BJ (cell line): ENCODE measurements at regions not wholly inside any gene's neighbourhood (a gene's known extent, or its start where the extent isn't known, plus 50 kb on each side); places are given as distances from the start of the nearest gene placed in this dataset.
"Not testable (repeated sequence)": the region's sequence is repeated elsewhere in the genome, so short reads cannot be mapped to it uniquely, and the experiment has no call there.

Experiments
- CTCF ChIA-PET: fragments of 350-600 bp; formaldehyde crosslinking; extraction: SDS; loops from one replicate; lab custom pipeline; 2021; ENCODE audit warnings: antibody characterized with exemption, inconsistent platforms; lab: Yijun Ruan, JAX
- POLR2A ChIA-PET: fragments of 300-600 bp; sonication (Branson Sonifier 250); formaldehyde crosslinking; extraction: SDS; loops from one replicate; lab custom pipeline; 2021; ENCODE audit warnings: antibody characterized with exemption; lab: Charles Lee
- DNase-seq: peaks from one replicate; pipeline ENCODE4 v3.0.0-alpha.2; 2011; ENCODE audit warnings: low read depth
- H3K27me3 ChIP-seq: 2 replicates; pipeline ENCODE4 v1.6.0; 2011; ENCODE audit warnings: low read length; ENCODE audit not compliant: control insufficient read depth, insufficient read depth
- H3K36me3 ChIP-seq: 2 replicates; pipeline ENCODE4 v1.5.1; 2011; ENCODE audit warnings: low read length; ENCODE audit not compliant: control insufficient read depth, insufficient read depth
- H3K4me3 ChIP-seq: 2 replicates; pipeline ENCODE4 v1.5.1; 2011; ENCODE audit warnings: low read depth, mild to moderate bottlenecking, control low read depth, low read length
- CTCF ChIP-seq: IDR thresholded peaks from 2 replicates; pipeline ENCODE4 v1.5.1; 2011; ENCODE audit warnings: low read depth, mild to moderate bottlenecking, control low read depth, inconsistent platforms, low read length, moderate library complexity; ENCODE audit not compliant: insufficient read depth

GRCh38 chr4:173998471-173999144 is 284.9 kb downstream of the FBXO8 start:
- ChIA-PET CTCF (interaction anchor here (1.0 to 1.5 kb wide), 2 partner anchors 8 to 634 kb away, joined by 3 to 5 read pairs; no protein-coding TSS in a partner anchor), POLR2A (no interaction called here)
- no peak for DNase-seq
- Histone ChIP-seq H3K36me3 (no peaks in the 10 kb centered on the region), H3K27me3 (no peaks in the 10 kb centered on the region), H3K4me3 (no peak overlapping the region)
- no peak for TF ChIP-seq CTCF

DNA sequence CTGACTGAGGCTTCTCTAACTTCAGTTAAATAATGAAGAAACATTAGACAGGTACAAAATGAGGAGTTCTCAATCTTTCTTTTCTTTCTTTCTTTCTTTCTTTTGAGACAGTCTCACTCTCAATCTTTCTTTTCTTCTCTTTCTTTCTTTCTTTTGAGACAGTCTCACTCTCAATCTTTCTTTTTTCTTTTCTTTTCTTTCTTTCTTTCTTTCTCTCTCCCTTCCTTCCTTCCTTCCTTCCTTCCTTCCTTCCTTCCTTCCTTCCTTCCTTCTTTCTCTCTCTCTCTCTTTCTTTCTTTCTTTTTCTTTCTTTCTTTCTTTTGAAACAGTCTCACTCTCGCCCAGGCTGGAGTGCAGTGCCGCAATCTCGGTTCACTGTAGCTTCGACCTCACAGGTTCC is 287.7 kb downstream of the FBXO8 start:
- CTCF ChIA-PET, H3K36me3 ChIP-seq, POLR2A ChIA-PET: not testable (repeated sequence)

DNA sequence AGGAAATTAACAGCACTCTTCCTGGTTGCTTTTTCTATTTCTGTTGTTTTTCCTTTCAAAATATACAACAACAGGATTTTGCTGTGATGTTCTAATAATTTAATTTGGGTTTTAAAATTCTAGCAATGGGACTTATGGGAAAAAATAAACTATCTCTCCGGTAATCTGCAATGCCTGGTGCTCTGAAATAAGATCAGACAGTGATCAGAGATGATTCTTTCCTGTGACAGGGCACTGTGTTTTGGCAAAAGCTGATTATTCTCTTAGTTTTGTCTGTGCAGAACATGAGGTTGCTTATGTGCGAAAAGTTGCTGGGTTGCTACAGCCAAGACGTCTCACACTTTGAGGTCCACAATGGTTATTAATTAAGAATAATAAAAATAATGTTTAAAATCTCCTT is 291.7 kb downstream of the FBXO8 start:
- no peaks in the 10 kb centered on the region for H3K27me3 ChIP-seq
- CTCF ChIA-PET, result interaction anchor here (3.5 kb wide), 1 partner anchor 486 kb away, joined by 19 read pairs; no protein-coding TSS in a partner anchor
- POLR2A ChIA-PET, result no interaction called here
- no peak overlapping the region for H3K4me3 ChIP-seq
- DNase-seq, result no peak
- TF ChIP-seq CTCF, result no peak
- no peaks in the 10 kb centered on the region for H3K36me3 ChIP-seq

More for the DNA sequence above, 287.7 kb downstream of the FBXO8 start:
- not testable (repeated sequence) for H3K27me3 ChIP-seq, H3K4me3 ChIP-seq, DNase-seq

DNA sequence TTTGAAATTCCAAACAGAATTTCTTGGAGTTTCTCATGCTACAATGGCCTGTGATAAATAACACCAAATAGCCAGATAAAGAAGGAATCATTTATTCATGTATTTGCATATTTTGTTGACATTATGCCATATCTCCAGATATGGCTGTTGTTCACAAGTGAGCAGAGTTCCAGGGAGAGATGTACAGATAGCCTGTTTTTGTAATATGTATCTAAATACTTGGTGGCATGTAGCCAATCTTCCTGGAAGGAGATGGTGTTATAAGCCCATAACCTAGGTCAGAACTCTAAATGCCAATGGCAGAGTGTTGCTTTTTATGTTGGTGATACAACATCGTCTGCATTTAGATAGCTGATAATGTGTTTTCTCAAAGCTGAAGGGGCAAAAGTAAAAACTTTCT is 292.2 kb downstream of the FBXO8 start:
- H3K36me3 ChIP-seq, result no peaks in the 10 kb centered on the region
- H3K4me3 ChIP-seq, result no peak overlapping the region
- DNase-seq, result no peak
- ChIA-PET POLR2A (no interaction called here), CTCF (interaction anchor here (0.7 to 3.5 kb wide), 6 partner anchors 8 to 488 kb away, joined by 3 to 19 read pairs (median 4); no protein-coding TSS in a partner anchor)
- no peaks in the 10 kb centered on the region for H3K27me3 ChIP-seq
- no peak for TF ChIP-seq CTCF

GRCh38 chr4:173990869-173991210 is 292.6 kb downstream of the FBXO8 start:
- TF ChIP-seq CTCF, result no peak
- H3K27me3 ChIP-seq, result no peaks in the 10 kb centered on the region
- CTCF ChIA-PET, result interaction anchor here (0.7 to 3.5 kb wide), 8 partner anchors 8 to 572 kb away, joined by 3 to 19 read pairs (median 4); no protein-coding TSS in a partner anchor
- no peak for DNase-seq
- H3K4me3 ChIP-seq, result no peak overlapping the region
- POLR2A ChIA-PET, result no interaction called here
- no peaks in the 10 kb centered on the region for H3K36me3 ChIP-seq
